ENCODE measurements at regions not wholly inside any gene's neighbourhood (a gene's known extent, or its start where the extent isn't known, plus 50 kb on each side); places are given as distances from the start of the nearest gene placed in this dataset.

- H3K27me3 ChIP-seq, result no peaks in the 10 kb centered on the region
- DNase-seq (no peak), ATAC-seq (no peak)
- H3K27ac ChIP-seq, result no peak overlapping the region
- intact Hi-C loops (cut with DNase I), result no loop called here
- no peak for TF ChIP-seq CTCF (IDR thresholded peaks at IDR 0.05)
- H3K4me3 ChIP-seq, result no peak overlapping the region
- H3K36me3 ChIP-seq, result no peaks in the 10 kb centered on the region
- peaks cover 0 to under 1% of the 10 kb centered on the region in 2 donors for H3K4me1 ChIP-seq
- no peaks in the 10 kb centered on the region for H3K9me3 ChIP-seq
Measured at GRCh38 chr2:145033438-145033837, 513.5 kb upstream of the ZEB2 start.

- no peak for TF ChIP-seq CTCF (IDR thresholded peaks at IDR 0.05)
- H3K27me3 ChIP-seq, result no peaks in the 10 kb centered on the region
- no peak overlapping the region for H3K4me3 ChIP-seq
- H3K36me3 ChIP-seq, result no peaks in the 10 kb centered on the region
- no peaks in the 10 kb centered on the region for H3K9me3 ChIP-seq
- DNase-seq, result no peak
- intact Hi-C loops (cut with DNase I), result no loop called here
- H3K27ac ChIP-seq, result no peak overlapping the region
- no peak for ATAC-seq
- H3K4me1 ChIP-seq, result peaks cover 3 to 6% of the 10 kb centered on the region in 2 donors
Measured at GRCh38 chr2:145032791-145033190, 512.9 kb upstream of the ZEB2 start.

GRCh38 chr2:145029873-145030272, 510.0 kb upstream of the ZEB2 start:
- Histone ChIP-seq H3K9me3 (no peaks in the 10 kb centered on the region), H3K27ac (peak overlapping the region in 1 of 2 donors; percentile 2), H3K27me3 (no peaks in the 10 kb centered on the region), H3K4me3 (no peak overlapping the region), H3K36me3 (no peaks in the 10 kb centered on the region), H3K4me1 (peaks cover 6 to 10% of the 10 kb centered on the region in 2 donors)
- intact Hi-C loops (cut with DNase I), result no loop called here
- ATAC-seq, result peak; percentile 52
- peak in 1 of 4 donors; percentile 46 for DNase-seq
- no peak for TF ChIP-seq CTCF (IDR thresholded peaks at IDR 0.05)

GRCh38 chr2:145029081-145029480, 509.2 kb upstream of the ZEB2 start:
- intact Hi-C loops (cut with DNase I), result no loop called here
- ATAC-seq, result no peak

More at GRCh38 chr2:145029081-145029480, 509.2 kb upstream of the ZEB2 start:
- Histone ChIP-seq H3K9me3 (no peaks in the 10 kb centered on the region), H3K27ac (peak overlapping the region in 1 of 2 donors; percentile 33), H3K27me3 (no peaks in the 10 kb centered on the region), H3K36me3 (no peaks in the 10 kb centered on the region), H3K4me3 (no peak overlapping the region), H3K4me1 (peaks cover 6 to 10% of the 10 kb centered on the region in 2 donors)
- DNase-seq, result no peak
- no peak for TF ChIP-seq CTCF (IDR thresholded peaks at IDR 0.05)

All from left lung (tissue), 4 donors.